ELF-1 (cell line): ENCODE measurements at regions not wholly inside any gene's neighbourhood (a gene's known extent, or its start where the extent isn't known, plus 50 kb on each side); places are given as distances from the start of the nearest gene placed in this dataset.
"Not testable (repeated sequence)": the region's sequence is repeated elsewhere in the genome, so short reads cannot be mapped to it uniquely, and the experiment has no call there.

Experiments
- DNase-seq: peaks from one replicate; pipeline ENCODE4 v3.0.0-alpha.2; 2016; ENCODE audit warnings: low read depth, low spot score

GRCh38 chr15:79157631-79158592 lies 67.3 kb upstream of the RASGRF1 start:
- no peak for DNase-seq

DNA sequence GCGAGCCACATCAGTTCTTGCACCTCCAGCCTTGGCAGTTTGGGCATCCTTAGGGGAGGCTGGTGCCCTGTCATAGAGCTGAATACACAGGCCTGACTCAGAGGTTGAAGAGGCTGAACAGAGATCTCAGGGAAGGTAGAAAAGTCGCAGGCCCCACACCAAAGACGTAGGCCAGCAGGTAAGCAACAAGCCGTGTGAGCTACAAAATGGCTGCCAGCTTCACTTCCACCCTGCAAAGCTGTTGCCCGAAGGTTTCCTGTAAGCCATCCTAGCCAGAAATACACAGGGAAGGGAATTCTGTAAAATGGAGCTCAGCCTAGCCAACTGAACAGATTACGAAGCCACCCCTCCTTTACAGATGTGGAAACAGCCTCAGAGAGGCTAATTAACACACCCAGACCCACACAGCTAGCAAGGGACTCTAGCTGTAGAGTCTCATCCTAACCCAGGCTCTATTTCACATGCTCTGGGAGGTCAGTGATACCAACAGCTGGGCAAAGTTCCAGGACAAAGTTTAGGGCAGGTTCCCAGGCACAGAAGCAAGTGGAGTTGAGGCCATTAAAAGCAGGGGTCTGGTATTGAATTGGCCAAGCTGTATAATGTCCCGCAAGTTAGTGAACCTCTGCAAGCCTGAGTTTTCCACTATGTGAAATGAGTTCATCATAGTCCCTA lies 66.3 kb upstream of the RASGRF1 start:
- DNase-seq: no peak

GRCh38 chr15:79154483-79155135 lies 64.0 kb upstream of the RASGRF1 start:
- DNase-seq: no peak

DNA sequence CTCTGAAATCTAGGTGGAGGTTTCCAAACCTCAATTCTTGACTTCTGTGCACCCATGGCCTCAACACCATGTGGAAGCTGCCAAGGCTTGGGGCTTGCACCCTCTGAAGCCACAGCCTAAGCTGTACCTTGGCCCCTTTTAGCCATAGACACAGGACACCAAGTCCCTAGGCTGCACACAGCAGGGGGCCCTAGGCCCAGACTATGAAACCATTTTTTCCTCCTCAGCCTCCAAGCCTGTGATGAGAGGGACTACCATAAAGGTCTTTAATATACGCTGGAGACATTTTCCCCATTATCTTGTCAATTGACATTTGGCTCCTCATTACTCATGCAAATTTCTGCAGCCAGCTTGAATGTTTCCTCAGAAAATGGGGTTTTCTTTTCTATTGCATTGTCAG lies 53.7 kb upstream of the RASGRF1 start:
- DNase-seq: not testable (repeated sequence)

GRCh38 chr15:79140846-79141570 lies 50.4 kb upstream of the RASGRF1 start:
- no peak for DNase-seq
